GM12892 (cell line): ENCODE measurements at regions not wholly inside any gene's neighbourhood (a gene's known extent, or its start where the extent isn't known, plus 50 kb on each side); places are given as distances from the start of the nearest gene placed in this dataset.

Experiments used
- POLR2A ChIP-seq: IDR thresholded peaks from 2 replicates; pipeline ENCODE4 v1.6.1; 2011; ENCODE audit warnings: low read depth, low read length, control low read depth
- POLR2AphosphoS5 ChIP-seq: IDR thresholded peaks from 2 replicates; pipeline ENCODE4 v1.6.1; 2011; ENCODE audit warnings: low read depth, low read length, control low read depth
- TAF1 ChIP-seq: IDR thresholded peaks from 2 replicates; pipeline ENCODE4 v1.6.1; 2011; ENCODE audit warnings: low read depth, mild to moderate bottlenecking, control low read depth, low read length, borderline replicate concordance

DNA sequence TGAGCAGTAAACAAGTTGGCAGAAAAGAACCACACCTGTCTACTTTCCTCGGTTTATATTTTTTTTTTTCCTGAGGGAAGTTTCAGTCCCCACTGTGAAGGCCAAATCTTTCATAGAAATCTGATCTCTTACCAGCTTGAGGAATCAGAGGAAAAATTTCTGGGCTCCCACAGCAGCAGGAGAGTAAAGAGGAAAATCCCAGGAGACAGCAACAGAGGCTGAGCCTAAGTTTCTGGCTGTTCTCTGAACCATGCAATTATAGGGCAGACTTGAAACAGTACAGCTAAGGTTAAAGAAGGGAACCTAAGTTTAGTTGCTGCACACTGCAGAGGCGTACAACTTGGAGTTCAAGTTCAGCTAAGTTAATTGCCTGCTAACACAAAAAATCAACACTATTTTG, 1090.9 kb upstream of the INTU start:
- TF ChIP-seq POLR2A, result no peak
- TF ChIP-seq POLR2AphosphoS5, result no peak
- no peak for TF ChIP-seq TAF1
